GM12878 (cell line): ENCODE measurements at regions not wholly inside any gene's neighbourhood (a gene's known extent, or its start where the extent isn't known, plus 50 kb on each side); places are given as distances from the start of the nearest gene placed in this dataset.

Experiments used
- BMI1 ChIP-seq: fragments of 450-650 bp; IDR thresholded peaks from 2 replicates; pipeline ENCODE4 v1.6.1; 2016; ENCODE audit warnings: mild to moderate bottlenecking, moderate library complexity, borderline replicate concordance
- BRCA1 ChIP-seq: IDR thresholded peaks from 2 replicates; pipeline ENCODE4 v1.6.1; 2011; ENCODE audit warnings: low read depth, low read length, improper control_type of control experiment
- EP300 ChIP-seq, 2 experiments: fragments of 150-350 bp in 1 of 2; IDR thresholded peaks; 2 replicates each; pipeline ENCODE4 v1.6.1; 2011 to 2012; ENCODE audit warnings: low read depth in 2 of 2, low read length in 2 of 2, borderline replicate concordance in 1 of 2, improper control_type of control experiment in 1 of 2, inconsistent platforms in 1 of 2; ENCODE audit not compliant: control insufficient read depth in 1 of 2
- HDAC6 ChIP-seq: fragments of 200-600 bp; sonication (generic); IDR thresholded peaks from one replicate; pipeline ENCODE4 v1.8.0; 2017; ENCODE audit warnings: antibody characterized with exemption; ENCODE audit not compliant: unreplicated experiment
- IKZF2 ChIP-seq, 2 experiments: fragments of 450-650 bp; IDR thresholded peaks; 2 replicates each; pipeline ENCODE4 v1.6.1; 2017; ENCODE audit warnings: mild to moderate bottlenecking in 2 of 2, moderate library complexity in 2 of 2
- KLF5 ChIP-seq: fragments of 450-650 bp; IDR thresholded peaks from 2 replicates; pipeline ENCODE4 v1.6.1; 2014; ENCODE audit warnings: mild to moderate bottlenecking; ENCODE audit not compliant: partially characterized antibody
- SKIL ChIP-seq: fragments of 450-650 bp; IDR thresholded peaks from 2 replicates; pipeline ENCODE4 v1.6.1; 2017; ENCODE audit warnings: mild to moderate bottlenecking, low read depth, inconsistent platforms; ENCODE audit not compliant: poor library complexity, severe bottlenecking
- SMC3 ChIP-seq: IDR thresholded peaks from 2 replicates; pipeline ENCODE4 v1.6.1; 2011; ENCODE audit warnings: low read length, improper control_type of control experiment, borderline replicate concordance
- SPI1 ChIP-seq: IDR thresholded peaks from 2 replicates; pipeline ENCODE4 v1.6.1; 2011; ENCODE audit warnings: low read depth, mild to moderate bottlenecking, low read length, moderate library complexity, borderline replicate concordance; ENCODE audit not compliant: insufficient read depth
- SREBF2 ChIP-seq: IDR thresholded peaks from 2 replicates; pipeline ENCODE4 v1.6.1; 2012; ENCODE audit warnings: mild to moderate bottlenecking, low read length
- TBL1XR1 ChIP-seq: IDR thresholded peaks from 2 replicates; pipeline ENCODE4 v1.6.1; 2012; ENCODE audit warnings: low read depth, low read length, improper control_type of control experiment
- YBX1 ChIP-seq: fragments of 450-650 bp; IDR thresholded peaks from 2 replicates; pipeline ENCODE4 v1.6.1; 2016; ENCODE audit warnings: antibody characterized with exemption
- TF ChIP-seq, protein P1 (sequence below): fragments of 450-650 bp; formaldehyde crosslinking; IDR thresholded peaks from 2 replicates; pipeline ENCODE4 v1.4.0; 2022; ENCODE audit warnings: mild to moderate bottlenecking, moderate library complexity
- TF ChIP-seq, protein P2 (sequence below), 3 experiments: IDR thresholded peaks in 2 of 3; conservative IDR thresholded peaks in 1 of 3; 2 replicates each; pipeline ENCODE4 v1.5.1; 2011; ENCODE audit warnings: low read depth in 3 of 3, low read length in 3 of 3, mild to moderate bottlenecking in 3 of 3, control low read depth in 2 of 3, moderate library complexity in 2 of 3, inconsistent platforms in 1 of 3, mixed read lengths in 1 of 3; ENCODE audit not compliant: control insufficient read depth in 2 of 3, insufficient read depth in 1 of 3; ENCODE audit errors: extremely low read depth in 1 of 3
- TF ChIP-seq, protein P3 (sequence below): fragments of 450-650 bp; formaldehyde crosslinking; IDR thresholded peaks from 2 replicates; pipeline ENCODE4 v1.4.0; 2020; ENCODE audit warnings: mild to moderate bottlenecking, moderate library complexity
- TF ChIP-seq, protein P4 (sequence below): fragments of 450-650 bp; IDR thresholded peaks from 2 replicates; pipeline ENCODE4 v1.6.1; 2017; ENCODE audit warnings: low read depth, mild to moderate bottlenecking, moderate library complexity

GRCh38 chr14:56002876-56003625, 115.2 kb upstream of the PELI2 start (continued):
- TF ChIP-seq, protein P1, sequence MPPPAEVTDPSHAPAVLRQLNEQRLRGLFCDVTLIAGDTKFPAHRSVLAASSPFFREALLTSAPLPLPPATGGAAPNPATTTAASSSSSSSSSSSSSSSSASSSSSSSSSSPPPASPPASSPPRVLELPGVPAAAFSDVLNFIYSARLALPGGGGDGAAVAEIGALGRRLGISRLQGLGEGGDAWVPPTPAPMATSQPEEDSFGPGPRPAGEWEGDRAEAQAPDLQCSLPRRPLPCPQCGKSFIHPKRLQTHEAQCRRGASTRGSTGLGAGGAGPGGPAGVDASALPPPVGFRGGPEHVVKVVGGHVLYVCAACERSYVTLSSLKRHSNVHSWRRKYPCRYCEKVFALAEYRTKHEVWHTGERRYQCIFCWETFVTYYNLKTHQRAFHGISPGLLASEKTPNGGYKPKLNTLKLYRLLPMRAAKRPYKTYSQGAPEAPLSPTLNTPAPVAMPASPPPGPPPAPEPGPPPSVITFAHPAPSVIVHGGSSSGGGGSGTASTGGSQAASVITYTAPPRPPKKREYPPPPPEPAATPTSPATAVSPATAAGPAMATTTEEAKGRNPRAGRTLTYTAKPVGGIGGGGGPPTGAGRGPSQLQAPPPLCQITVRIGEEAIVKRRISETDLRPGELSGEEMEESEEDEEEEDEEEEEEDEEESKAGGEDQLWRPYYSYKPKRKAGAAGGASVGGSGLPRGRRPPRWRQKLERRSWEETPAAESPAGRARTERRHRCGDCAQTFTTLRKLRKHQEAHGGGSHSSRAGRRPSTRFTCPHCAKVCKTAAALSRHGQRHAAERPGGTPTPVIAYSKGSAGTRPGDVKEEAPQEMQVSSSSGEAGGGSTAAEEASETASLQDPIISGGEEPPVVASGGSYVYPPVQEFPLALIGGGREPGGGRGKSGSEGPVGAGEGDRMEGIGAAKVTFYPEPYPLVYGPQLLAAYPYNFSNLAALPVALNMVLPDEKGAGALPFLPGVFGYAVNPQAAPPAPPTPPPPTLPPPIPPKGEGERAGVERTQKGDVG (CRISPR knock-in tag): no peak
- TF ChIP-seq SKIL: peak; percentile 66
- TF ChIP-seq, protein P2, sequence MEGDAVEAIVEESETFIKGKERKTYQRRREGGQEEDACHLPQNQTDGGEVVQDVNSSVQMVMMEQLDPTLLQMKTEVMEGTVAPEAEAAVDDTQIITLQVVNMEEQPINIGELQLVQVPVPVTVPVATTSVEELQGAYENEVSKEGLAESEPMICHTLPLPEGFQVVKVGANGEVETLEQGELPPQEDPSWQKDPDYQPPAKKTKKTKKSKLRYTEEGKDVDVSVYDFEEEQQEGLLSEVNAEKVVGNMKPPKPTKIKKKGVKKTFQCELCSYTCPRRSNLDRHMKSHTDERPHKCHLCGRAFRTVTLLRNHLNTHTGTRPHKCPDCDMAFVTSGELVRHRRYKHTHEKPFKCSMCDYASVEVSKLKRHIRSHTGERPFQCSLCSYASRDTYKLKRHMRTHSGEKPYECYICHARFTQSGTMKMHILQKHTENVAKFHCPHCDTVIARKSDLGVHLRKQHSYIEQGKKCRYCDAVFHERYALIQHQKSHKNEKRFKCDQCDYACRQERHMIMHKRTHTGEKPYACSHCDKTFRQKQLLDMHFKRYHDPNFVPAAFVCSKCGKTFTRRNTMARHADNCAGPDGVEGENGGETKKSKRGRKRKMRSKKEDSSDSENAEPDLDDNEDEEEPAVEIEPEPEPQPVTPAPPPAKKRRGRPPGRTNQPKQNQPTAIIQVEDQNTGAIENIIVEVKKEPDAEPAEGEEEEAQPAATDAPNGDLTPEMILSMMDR (IDR thresholded peaks at IDR 0.05 in 2 of 3, conservative IDR thresholded peaks at IDR 0.05 in 1 of 3; ENCODE audit: control insufficient read depth in 2 of 3, extremely low read depth in 1 of 3, insufficient read depth in 1 of 3, low read depth in 3 of 3, low read length in 3 of 3): no peak
- peak in 1 of 2 experiments; percentile 16; a peak in 1 of 4 replicates for TF ChIP-seq EP300 (IDR thresholded peaks at IDR 0.05; ENCODE audit: borderline replicate concordance in 1 of 2, control insufficient read depth in 1 of 2, low read depth in 2 of 2, low read length in 2 of 2)
- TF ChIP-seq HDAC6: no peak
- TF ChIP-seq BRCA1: no peak
- TF ChIP-seq, protein P3, sequence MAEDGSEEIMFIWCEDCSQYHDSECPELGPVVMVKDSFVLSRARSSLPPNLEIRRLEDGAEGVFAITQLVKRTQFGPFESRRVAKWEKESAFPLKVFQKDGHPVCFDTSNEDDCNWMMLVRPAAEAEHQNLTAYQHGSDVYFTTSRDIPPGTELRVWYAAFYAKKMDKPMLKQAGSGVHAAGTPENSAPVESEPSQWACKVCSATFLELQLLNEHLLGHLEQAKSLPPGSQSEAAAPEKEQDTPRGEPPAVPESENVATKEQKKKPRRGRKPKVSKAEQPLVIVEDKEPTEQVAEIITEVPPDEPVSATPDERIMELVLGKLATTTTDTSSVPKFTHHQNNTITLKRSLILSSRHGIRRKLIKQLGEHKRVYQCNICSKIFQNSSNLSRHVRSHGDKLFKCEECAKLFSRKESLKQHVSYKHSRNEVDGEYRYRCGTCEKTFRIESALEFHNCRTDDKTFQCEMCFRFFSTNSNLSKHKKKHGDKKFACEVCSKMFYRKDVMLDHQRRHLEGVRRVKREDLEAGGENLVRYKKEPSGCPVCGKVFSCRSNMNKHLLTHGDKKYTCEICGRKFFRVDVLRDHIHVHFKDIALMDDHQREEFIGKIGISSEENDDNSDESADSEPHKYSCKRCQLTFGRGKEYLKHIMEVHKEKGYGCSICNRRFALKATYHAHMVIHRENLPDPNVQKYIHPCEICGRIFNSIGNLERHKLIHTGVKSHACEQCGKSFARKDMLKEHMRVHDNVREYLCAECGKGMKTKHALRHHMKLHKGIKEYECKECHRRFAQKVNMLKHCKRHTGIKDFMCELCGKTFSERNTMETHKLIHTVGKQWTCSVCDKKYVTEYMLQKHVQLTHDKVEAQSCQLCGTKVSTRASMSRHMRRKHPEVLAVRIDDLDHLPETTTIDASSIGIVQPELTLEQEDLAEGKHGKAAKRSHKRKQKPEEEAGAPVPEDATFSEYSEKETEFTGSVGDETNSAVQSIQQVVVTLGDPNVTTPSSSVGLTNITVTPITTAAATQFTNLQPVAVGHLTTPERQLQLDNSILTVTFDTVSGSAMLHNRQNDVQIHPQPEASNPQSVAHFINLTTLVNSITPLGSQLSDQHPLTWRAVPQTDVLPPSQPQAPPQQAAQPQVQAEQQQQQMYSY: no peak
- TF ChIP-seq SREBF2: no peak
- no peak for TF ChIP-seq IKZF2 (IDR thresholded peaks at IDR 0.05)
- TF ChIP-seq BMI1: no peak
- TF ChIP-seq SMC3: no peak
- TF ChIP-seq, protein P4, sequence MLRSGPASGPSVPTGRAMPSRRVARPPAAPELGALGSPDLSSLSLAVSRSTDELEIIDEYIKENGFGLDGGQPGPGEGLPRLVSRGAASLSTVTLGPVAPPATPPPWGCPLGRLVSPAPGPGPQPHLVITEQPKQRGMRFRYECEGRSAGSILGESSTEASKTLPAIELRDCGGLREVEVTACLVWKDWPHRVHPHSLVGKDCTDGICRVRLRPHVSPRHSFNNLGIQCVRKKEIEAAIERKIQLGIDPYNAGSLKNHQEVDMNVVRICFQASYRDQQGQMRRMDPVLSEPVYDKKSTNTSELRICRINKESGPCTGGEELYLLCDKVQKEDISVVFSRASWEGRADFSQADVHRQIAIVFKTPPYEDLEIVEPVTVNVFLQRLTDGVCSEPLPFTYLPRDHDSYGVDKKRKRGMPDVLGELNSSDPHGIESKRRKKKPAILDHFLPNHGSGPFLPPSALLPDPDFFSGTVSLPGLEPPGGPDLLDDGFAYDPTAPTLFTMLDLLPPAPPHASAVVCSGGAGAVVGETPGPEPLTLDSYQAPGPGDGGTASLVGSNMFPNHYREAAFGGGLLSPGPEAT: no peak
- no peak for TF ChIP-seq YBX1
- TF ChIP-seq SPI1: peak; percentile 49; the same call in 1 of the 2 replicates
- no peak for TF ChIP-seq KLF5
- TF ChIP-seq TBL1XR1: no peak
